ENCODE measurements at regions not wholly inside any gene's neighbourhood (a gene's known extent, or its start where the extent isn't known, plus 50 kb on each side); places are given as distances from the start of the nearest gene placed in this dataset.

DNA sequence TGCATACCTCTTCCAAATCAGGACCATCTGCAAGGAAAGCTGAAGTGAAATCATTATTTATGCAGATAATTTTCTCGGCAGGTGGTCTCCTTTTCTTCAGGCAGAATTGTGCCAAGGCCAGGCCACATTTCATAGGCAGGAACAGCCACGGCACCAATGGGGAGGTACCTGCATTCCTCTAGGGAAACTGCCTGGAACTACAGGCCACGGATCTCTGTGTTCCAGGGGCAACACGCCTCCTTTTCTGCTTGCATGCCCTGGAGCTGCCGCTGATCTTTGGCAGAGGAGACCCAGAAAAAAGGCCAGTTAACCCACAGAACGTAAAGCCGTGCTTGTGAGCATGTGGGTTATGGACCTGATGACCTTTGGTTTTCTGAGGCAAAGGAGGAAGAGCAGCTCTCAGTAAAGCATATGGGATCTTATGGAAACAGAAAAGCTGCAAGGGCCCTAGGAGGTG, 111.2 kb upstream of the KIAA1217 start:
- TF ChIP-seq CTCF (conservative IDR thresholded peaks at IDR 0.05; ENCODE audit: low read depth, low read length) (no peak), EZH2 (IDR thresholded peaks at IDR 0.05; ENCODE audit: low read length, unreplicated experiment) (no peak)
